Ectodermal cell (in vitro differentiated cells): ENCODE measurements at regions not wholly inside any gene's neighbourhood (a gene's known extent, or its start where the extent isn't known, plus 50 kb on each side); places are given as distances from the start of the nearest gene placed in this dataset.

Source experiments
- H3K27ac ChIP-seq: 2 replicates; pipeline ENCODE4 v1.7.0; 2013; ENCODE audit warnings: mild to moderate bottlenecking, low read depth, low read length; ENCODE audit not compliant: insufficient read depth, poor library complexity, severe bottlenecking
- H3K27me3 ChIP-seq: 2 replicates; pipeline ENCODE4 v1.7.0; 2013; ENCODE audit warnings: mild to moderate bottlenecking, low read length; ENCODE audit not compliant: insufficient read depth, control insufficient read depth, poor library complexity, severe bottlenecking
- H3K36me3 ChIP-seq: one replicate; pipeline ENCODE4 v1.7.0; 2013; ENCODE audit warnings: low read length; ENCODE audit not compliant: control insufficient read depth, insufficient read depth
- H3K4me1 ChIP-seq: one replicate; pipeline ENCODE4 v1.7.0; 2013; ENCODE audit warnings: low read length; ENCODE audit not compliant: control insufficient read depth, insufficient read depth
- H3K4me3 ChIP-seq: 2 replicates; pipeline ENCODE4 v1.7.0; 2013; ENCODE audit warnings: low read depth, low read length, control low read depth; ENCODE audit not compliant: insufficient read depth
- H3K9me3 ChIP-seq: 2 replicates; pipeline ENCODE4 v1.7.0; 2013; ENCODE audit warnings: mild to moderate bottlenecking, low read length, moderate library complexity; ENCODE audit not compliant: control insufficient read depth
- WGBS, 2 experiments: methylation state at CpG; one replicate each; pipeline ENCODE4 v1.1.7; 2013; ENCODE audit warnings: missing lambda C conversion rate in 2 of 2; 5-methylcytosine and 5-hydroxymethylcytosine counted together

- Histone ChIP-seq H3K4me1 (no peaks in the 10 kb centered on the region), H3K27ac (no peak overlapping the region), H3K36me3 (no peaks in the 10 kb centered on the region), H3K27me3 (no peaks in the 10 kb centered on the region), H3K9me3 (no peaks in the 10 kb centered on the region), H3K4me3 (no peak overlapping the region)
These were observed 447.9 kb downstream of the TDRD15 start for GRCh38 chr2:21571686-21572085.

GRCh38 chr2:21580391-21580790, 456.6 kb downstream of the TDRD15 start:
- 92 to 95% methylated on average over 1 of the region's 1 CpG for WGBS, 2 experiments

GRCh38 chr2:21585881-21586280, 462.1 kb downstream of the TDRD15 start:
- Histone ChIP-seq H3K36me3 (no peaks in the 10 kb centered on the region), H3K4me3 (no peak overlapping the region), H3K27me3 (no peaks in the 10 kb centered on the region), H3K9me3 (no peaks in the 10 kb centered on the region), H3K27ac (no peak overlapping the region), H3K4me1 (no peaks in the 10 kb centered on the region)

More at GRCh38 chr2:21580391-21580790, 456.6 kb downstream of the TDRD15 start:
- no peaks in the 10 kb centered on the region for H3K4me1 ChIP-seq
- H3K27me3 ChIP-seq = no peaks in the 10 kb centered on the region
- H3K36me3 ChIP-seq = no peaks in the 10 kb centered on the region
- no peak overlapping the region for H3K27ac ChIP-seq
- H3K9me3 ChIP-seq = no peaks in the 10 kb centered on the region
- no peak overlapping the region for H3K4me3 ChIP-seq

- 88 to 92% methylated on average over 5 to 7 of the region's 7 CpGs for WGBS, 2 experiments
- no peak overlapping the region for H3K27ac ChIP-seq
- H3K27me3 ChIP-seq = no peaks in the 10 kb centered on the region
- no peaks in the 10 kb centered on the region for H3K4me1 ChIP-seq
- no peaks in the 10 kb centered on the region for H3K36me3 ChIP-seq
- H3K4me3 ChIP-seq = no peak overlapping the region
- no peaks in the 10 kb centered on the region for H3K9me3 ChIP-seq
These were observed 466.4 kb downstream of the TDRD15 start for GRCh38 chr2:21590026-21590690.

GRCh38 chr2:21591926-21592325, 468.2 kb downstream of the TDRD15 start:
- Histone ChIP-seq H3K9me3 (no peaks in the 10 kb centered on the region), H3K4me1 (no peaks in the 10 kb centered on the region), H3K27me3 (no peaks in the 10 kb centered on the region), H3K36me3 (no peaks in the 10 kb centered on the region), H3K4me3 (no peak overlapping the region), H3K27ac (no peak overlapping the region)
- WGBS, 2 experiments = no CpG with 5 or more reads among the region's 1 CpG

- no peaks in the 10 kb centered on the region for H3K4me1 ChIP-seq
- H3K9me3 ChIP-seq = no peaks in the 10 kb centered on the region
- H3K36me3 ChIP-seq = no peaks in the 10 kb centered on the region
- H3K27me3 ChIP-seq = no peaks in the 10 kb centered on the region
- H3K27ac ChIP-seq = no peak overlapping the region
- no peak overlapping the region for H3K4me3 ChIP-seq
- WGBS, 2 experiments = 100% methylated on average over 1 of the region's 1 CpG
These were observed 475.6 kb downstream of the TDRD15 start for GRCh38 chr2:21599417-21599816.

GRCh38 chr2:21602789-21603188, 479.0 kb downstream of the TDRD15 start:
- H3K4me3 ChIP-seq = no peak overlapping the region
- H3K27ac ChIP-seq = no peak overlapping the region
- 90 to 92% methylated on average over 2 of the region's 2 CpGs for WGBS, 2 experiments

GRCh38 chr2:21607572-21607971, 483.8 kb downstream of the TDRD15 start:
- no peaks in the 10 kb centered on the region for H3K36me3 ChIP-seq
- H3K27me3 ChIP-seq = no peaks in the 10 kb centered on the region
- no peaks in the 10 kb centered on the region for H3K9me3 ChIP-seq
- WGBS, 2 experiments = 88 to 94% methylated on average over 6 of the region's 6 CpGs
- H3K4me3 ChIP-seq = no peak overlapping the region
- H3K27ac ChIP-seq = no peak overlapping the region
- no peaks in the 10 kb centered on the region for H3K4me1 ChIP-seq

More at GRCh38 chr2:21602789-21603188, 479.0 kb downstream of the TDRD15 start:
- no peaks in the 10 kb centered on the region for H3K9me3 ChIP-seq
- no peaks in the 10 kb centered on the region for H3K4me1 ChIP-seq
- H3K27me3 ChIP-seq = no peaks in the 10 kb centered on the region
- H3K36me3 ChIP-seq = no peaks in the 10 kb centered on the region

- no peaks in the 10 kb centered on the region for H3K9me3 ChIP-seq
- no peaks in the 10 kb centered on the region for H3K27me3 ChIP-seq
- H3K36me3 ChIP-seq = no peaks in the 10 kb centered on the region
- no peaks in the 10 kb centered on the region for H3K4me1 ChIP-seq
- H3K4me3 ChIP-seq = no peak overlapping the region
- 97 to 100% methylated on average over 2 to 3 of the region's 3 CpGs for WGBS, 2 experiments
- H3K27ac ChIP-seq = no peak overlapping the region
These were observed 486.5 kb downstream of the TDRD15 start for GRCh38 chr2:21610304-21610703.

- 81 to 87% methylated on average over 5 of the region's 5 CpGs for WGBS, 2 experiments
- no peaks in the 10 kb centered on the region for H3K36me3 ChIP-seq
These were observed 494.2 kb downstream of the TDRD15 start for GRCh38 chr2:21617885-21618434.

More at GRCh38 chr2:21617885-21618434, 494.2 kb downstream of the TDRD15 start:
- H3K27me3 ChIP-seq = no peaks in the 10 kb centered on the region
- no peaks in the 10 kb centered on the region for H3K9me3 ChIP-seq
- H3K4me3 ChIP-seq = no peak overlapping the region
- H3K27ac ChIP-seq = no peak overlapping the region
- no peaks in the 10 kb centered on the region for H3K4me1 ChIP-seq
